ENCODE measurements at regions not wholly inside any gene's neighbourhood (a gene's known extent, or its start where the extent isn't known, plus 50 kb on each side); places are given as distances from the start of the nearest gene placed in this dataset.
A peak's percentile ranks its signal among the peaks of the same experiment; 100 is the strongest.

- no peak overlapping the region for H2BK12ac ChIP-seq (ENCODE audit: low read depth, low read length)
- POLR2A ChIA-PET (ENCODE audit: partially characterized antibody): no interaction called here
- no peaks in the 10 kb centered on the region for H3K79me2 ChIP-seq (ENCODE audit: control insufficient read depth in 1 of 2, insufficient read depth in 2 of 2, low read length in 2 of 2)
- no peak overlapping the region for H2BK20ac ChIP-seq (ENCODE audit: low read length)
- H2AK5ac ChIP-seq (ENCODE audit: low read depth, low read length): no peak overlapping the region
- FAIRE-seq (peak; percentile 76), DNase-seq (ENCODE audit: low read depth in 1 of 2, low spot score in 2 of 2) (no peak)
- H3K4me2 ChIP-seq (ENCODE audit: insufficient read depth in 1 of 2, low read depth in 2 of 2, low read length in 2 of 2): no peak overlapping the region
- TF ChIP-seq GTF2F1 (IDR thresholded peaks at IDR 0.05; ENCODE audit: borderline replicate concordance, low read depth, low read length) (no peak), ASH2L (IDR thresholded peaks at IDR 0.05; ENCODE audit: low read length) (no peak), JUN (IDR thresholded peaks at IDR 0.05; ENCODE audit: low read depth, low read length) (0 out of 2 replicates have a peak, but pooled peaks have one; percentile 34)
- H3K36me3 ChIP-seq (ENCODE audit: control insufficient read depth in 2 of 4, insufficient read depth in 4 of 4, low read length in 3 of 4): no peaks in the 10 kb centered on the region
- H2BK5ac ChIP-seq (ENCODE audit: low read depth, low read length): no peak overlapping the region
- H2AFZ ChIP-seq (ENCODE audit: low read length): no peak overlapping the region
- no peak overlapping the region for H2BK15ac ChIP-seq (ENCODE audit: low read length)
- no peak overlapping the region for H3K4me3 ChIP-seq (ENCODE audit: extremely low read depth in 1 of 4, insufficient read depth in 2 of 4, low read depth in 3 of 4, low read length in 4 of 4)
- H4K8ac ChIP-seq (ENCODE audit: extremely low read depth, insufficient read depth, low read length): no peak overlapping the region
- H3K56ac ChIP-seq (replicated peaks; ENCODE audit: insufficient read length, low read depth, low read length): no peak overlapping the region
- no peaks in the 10 kb centered on the region for H3K9me3 ChIP-seq (ENCODE audit: insufficient read depth in 2 of 2, low read depth in 1 of 2, low read length in 1 of 2)
- no peak overlapping the region; the same call in 1 of the 2 replicates for H3K18ac ChIP-seq (ENCODE audit: extremely low read depth, low read length)
- no peak overlapping the region for H3K14ac ChIP-seq (ENCODE audit: insufficient read length)
- no peaks in the 10 kb centered on the region for H3K27me3 ChIP-seq (replicated peaks in 1 of 4; ENCODE audit: control insufficient read depth in 3 of 4, extremely low read depth in 1 of 4, insufficient read depth in 3 of 4, low read length in 3 of 4)
- peaks cover 0 to 19% (median 6%) of the 10 kb centered on the region in 4 experiments; a peak in 4 of 7 replicates for H3K4me1 ChIP-seq (replicated peaks in 1 of 4; ENCODE audit: control insufficient read depth in 3 of 4, insufficient read depth in 4 of 4, low read length in 3 of 4)
- H4K5ac ChIP-seq (ENCODE audit: insufficient read length, low read depth, low read length): no peak overlapping the region
- no peak overlapping the region for H4K91ac ChIP-seq (replicated peaks; ENCODE audit: insufficient read length, low read length)
- H3K23ac ChIP-seq (ENCODE audit: insufficient read length): no peak overlapping the region
- H4K20me1 ChIP-seq (replicated peaks in 1 of 2; ENCODE audit: control insufficient read depth in 1 of 2, insufficient read depth in 2 of 2, low read length in 2 of 2): no peaks in the 10 kb centered on the region
- H3K4ac ChIP-seq (replicated peaks; ENCODE audit: insufficient read length, low read depth, low read length): no peak overlapping the region
- H3K23me2 ChIP-seq (ENCODE audit: low read depth, low read length): no peaks in the 10 kb centered on the region
- H3K27ac ChIP-seq (ENCODE audit: low read depth, low read length): no peak overlapping the region
- 65% methylated on average over 3 of the region's 3 CpGs; no CpG with 5 or more reads in 1 of the 2 experiments for WGBS, 2 experiments (ENCODE audit: extremely low coverage in 1 of 2, insufficient coverage in 1 of 2, insufficient read length in 1 of 2, insufficient replicate concordance in 2 of 2, low coverage in 1 of 2, low lambda C conversion rate in 2 of 2, missing lambda C conversion rate in 1 of 2)
- no peak overlapping the region for H2BK120ac ChIP-seq (replicated peaks; ENCODE audit: low read depth, low read length)
- CTCF ChIA-PET (ENCODE audit: partially characterized antibody): no interaction called here
- H3K9ac ChIP-seq (replicated peaks in 1 of 4; ENCODE audit: extremely low read depth in 1 of 4, low read depth in 3 of 4, low read length in 3 of 4): no peak overlapping the region
- H3K79me1 ChIP-seq (ENCODE audit: low read depth, low read length): no peaks in the 10 kb centered on the region
Measured at GRCh38 chrX:137742846-137743245, 176.9 kb downstream of the ZIC3 start.
